GM23338 (cell line): ENCODE measurements at regions not wholly inside any gene's neighbourhood (a gene's known extent, or its start where the extent isn't known, plus 50 kb on each side); places are given as distances from the start of the nearest gene placed in this dataset.

Experiments
- CREB1 ChIP-seq: fragments of 250-450 bp; sonication (Bioruptor Pico); IDR thresholded peaks from 2 replicates; pipeline ENCODE4 v1.5.0; 2020; ENCODE audit warnings: low read depth, mild to moderate bottlenecking, moderate library complexity
- EZH2 ChIP-seq: fragments of 200-600 bp; sonication (generic); IDR thresholded peaks from one replicate; pipeline ENCODE4 v1.8.0; 2017; ENCODE audit warnings: antibody characterized with exemption, mild to moderate bottlenecking, low read depth; ENCODE audit not compliant: unreplicated experiment
- EZH2phosphoT487 ChIP-seq: fragments of 200-600 bp; sonication (generic); IDR thresholded peaks from one replicate; pipeline ENCODE4 v1.8.1; 2018; ENCODE audit warnings: antibody characterized with exemption; ENCODE audit not compliant: unreplicated experiment
- JUNB ChIP-seq: IDR thresholded peaks from one replicate; pipeline ENCODE4 v1.6.1; 2016; ENCODE audit warnings: antibody characterized with exemption; ENCODE audit not compliant: unreplicated experiment
- NANOG ChIP-seq: IDR thresholded peaks from 2 replicates; pipeline ENCODE4 v1.6.1; 2016; ENCODE audit warnings: antibody characterized with exemption, borderline replicate concordance
- POLR2AphosphoS5 ChIP-seq: IDR thresholded peaks from 2 replicates; pipeline ENCODE4 v1.6.1; 2016; ENCODE audit warnings: antibody characterized with exemption, low read depth
- ZNF114 ChIP-seq: fragments of 250-450 bp; sonication (Bioruptor Pico); IDR thresholded peaks from 2 replicates; pipeline ENCODE4 v1.5.0; 2020; ENCODE audit warnings: mild to moderate bottlenecking, moderate library complexity
- TF ChIP-seq, protein P1 (sequence below), 2 experiments: fragments of 200-600 bp in 1 of 2; sonication (generic) in 1 of 2; conservative IDR thresholded peaks; 2 replicates each; pipeline versions ENCODE4 v1.5.1 to v1.6.1; 2016 to 2017; ENCODE audit warnings: antibody characterized with exemption in 2 of 2, low read depth in 2 of 2, mild to moderate bottlenecking in 2 of 2, moderate library complexity in 1 of 2
- TF ChIP-seq, protein P2 (sequence below): IDR thresholded peaks from one replicate; pipeline ENCODE4 v1.6.1; 2018; ENCODE audit warnings: antibody characterized with exemption; ENCODE audit not compliant: unreplicated experiment

DNA sequence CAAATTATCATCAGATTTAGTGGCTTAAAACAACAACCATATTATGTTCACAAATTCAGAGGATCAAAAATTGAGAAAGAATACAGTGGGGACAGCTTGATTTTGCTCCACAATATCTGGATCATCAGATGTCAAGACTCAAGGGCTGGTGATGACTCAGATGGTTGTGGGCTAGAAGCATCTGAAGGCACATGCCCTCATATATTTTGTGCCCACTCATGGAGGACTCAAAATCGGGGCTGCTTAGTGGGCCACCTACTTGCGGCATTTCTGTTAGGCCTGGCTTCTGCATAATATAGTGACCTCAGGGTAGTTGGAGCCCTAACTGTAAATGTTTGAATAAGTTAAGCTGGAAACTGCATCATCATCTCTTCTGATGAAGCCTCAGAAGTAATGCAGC lies 584.5 kb downstream of the SLC16A7 start:
- TF ChIP-seq, protein P1, sequence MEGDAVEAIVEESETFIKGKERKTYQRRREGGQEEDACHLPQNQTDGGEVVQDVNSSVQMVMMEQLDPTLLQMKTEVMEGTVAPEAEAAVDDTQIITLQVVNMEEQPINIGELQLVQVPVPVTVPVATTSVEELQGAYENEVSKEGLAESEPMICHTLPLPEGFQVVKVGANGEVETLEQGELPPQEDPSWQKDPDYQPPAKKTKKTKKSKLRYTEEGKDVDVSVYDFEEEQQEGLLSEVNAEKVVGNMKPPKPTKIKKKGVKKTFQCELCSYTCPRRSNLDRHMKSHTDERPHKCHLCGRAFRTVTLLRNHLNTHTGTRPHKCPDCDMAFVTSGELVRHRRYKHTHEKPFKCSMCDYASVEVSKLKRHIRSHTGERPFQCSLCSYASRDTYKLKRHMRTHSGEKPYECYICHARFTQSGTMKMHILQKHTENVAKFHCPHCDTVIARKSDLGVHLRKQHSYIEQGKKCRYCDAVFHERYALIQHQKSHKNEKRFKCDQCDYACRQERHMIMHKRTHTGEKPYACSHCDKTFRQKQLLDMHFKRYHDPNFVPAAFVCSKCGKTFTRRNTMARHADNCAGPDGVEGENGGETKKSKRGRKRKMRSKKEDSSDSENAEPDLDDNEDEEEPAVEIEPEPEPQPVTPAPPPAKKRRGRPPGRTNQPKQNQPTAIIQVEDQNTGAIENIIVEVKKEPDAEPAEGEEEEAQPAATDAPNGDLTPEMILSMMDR (conservative IDR thresholded peaks at IDR 0.05; ENCODE audit: low read depth in 2 of 2), result no peak
- TF ChIP-seq EZH2, result no peak
- no peak for TF ChIP-seq EZH2phosphoT487
- TF ChIP-seq, protein P2, sequence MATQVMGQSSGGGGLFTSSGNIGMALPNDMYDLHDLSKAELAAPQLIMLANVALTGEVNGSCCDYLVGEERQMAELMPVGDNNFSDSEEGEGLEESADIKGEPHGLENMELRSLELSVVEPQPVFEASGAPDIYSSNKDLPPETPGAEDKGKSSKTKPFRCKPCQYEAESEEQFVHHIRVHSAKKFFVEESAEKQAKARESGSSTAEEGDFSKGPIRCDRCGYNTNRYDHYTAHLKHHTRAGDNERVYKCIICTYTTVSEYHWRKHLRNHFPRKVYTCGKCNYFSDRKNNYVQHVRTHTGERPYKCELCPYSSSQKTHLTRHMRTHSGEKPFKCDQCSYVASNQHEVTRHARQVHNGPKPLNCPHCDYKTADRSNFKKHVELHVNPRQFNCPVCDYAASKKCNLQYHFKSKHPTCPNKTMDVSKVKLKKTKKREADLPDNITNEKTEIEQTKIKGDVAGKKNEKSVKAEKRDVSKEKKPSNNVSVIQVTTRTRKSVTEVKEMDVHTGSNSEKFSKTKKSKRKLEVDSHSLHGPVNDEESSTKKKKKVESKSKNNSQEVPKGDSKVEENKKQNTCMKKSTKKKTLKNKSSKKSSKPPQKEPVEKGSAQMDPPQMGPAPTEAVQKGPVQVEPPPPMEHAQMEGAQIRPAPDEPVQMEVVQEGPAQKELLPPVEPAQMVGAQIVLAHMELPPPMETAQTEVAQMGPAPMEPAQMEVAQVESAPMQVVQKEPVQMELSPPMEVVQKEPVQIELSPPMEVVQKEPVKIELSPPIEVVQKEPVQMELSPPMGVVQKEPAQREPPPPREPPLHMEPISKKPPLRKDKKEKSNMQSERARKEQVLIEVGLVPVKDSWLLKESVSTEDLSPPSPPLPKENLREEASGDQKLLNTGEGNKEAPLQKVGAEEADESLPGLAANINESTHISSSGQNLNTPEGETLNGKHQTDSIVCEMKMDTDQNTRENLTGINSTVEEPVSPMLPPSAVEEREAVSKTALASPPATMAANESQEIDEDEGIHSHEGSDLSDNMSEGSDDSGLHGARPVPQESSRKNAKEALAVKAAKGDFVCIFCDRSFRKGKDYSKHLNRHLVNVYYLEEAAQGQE, result no peak
- no peak for TF ChIP-seq POLR2AphosphoS5
- no peak for TF ChIP-seq CREB1 (CRISPR knock-in tag)
- no peak for TF ChIP-seq NANOG
- no peak for TF ChIP-seq ZNF114 (CRISPR knock-in tag)
- TF ChIP-seq JUNB, result no peak
